Neuronal stem cell (in vitro differentiated cells): ENCODE measurements at regions not wholly inside any gene's neighbourhood (a gene's known extent, or its start where the extent isn't known, plus 50 kb on each side); places are given as distances from the start of the nearest gene placed in this dataset.

Experiments used
- DNase-seq: peaks from one replicate; pipeline ENCODE4 v3.0.0-alpha.2; 2013; ENCODE audit warnings: low spot score
- H2AFZ ChIP-seq: one replicate; pipeline ENCODE4 v1.6.1; 2013; ENCODE audit warnings: mild to moderate bottlenecking, low read length, inconsistent platforms
- H2AK5ac ChIP-seq: 2 replicates; pipeline ENCODE4 v1.6.1; 2013; ENCODE audit warnings: low read depth, mild to moderate bottlenecking, inconsistent platforms, low read length, moderate library complexity, mixed read lengths
- H2BK120ac ChIP-seq: 2 replicates; pipeline ENCODE4 v1.6.1; 2013; ENCODE audit warnings: low read depth, mild to moderate bottlenecking, inconsistent platforms, low read length, moderate library complexity, mixed read lengths
- H2BK12ac ChIP-seq: one replicate; pipeline ENCODE4 v1.6.1; 2013; ENCODE audit warnings: low read length, inconsistent platforms
- H2BK15ac ChIP-seq: 2 replicates; pipeline ENCODE4 v1.6.1; 2013; ENCODE audit warnings: mild to moderate bottlenecking, low read length, inconsistent platforms, mixed read lengths
- H2BK5ac ChIP-seq: one replicate; pipeline ENCODE4 v1.6.1; 2013; ENCODE audit warnings: inconsistent platforms, mild to moderate bottlenecking, low read length, moderate library complexity
- H3K14ac ChIP-seq: one replicate; pipeline ENCODE4 v1.6.1; 2013; ENCODE audit warnings: low read length, inconsistent platforms
- H3K18ac ChIP-seq: 2 replicates; pipeline ENCODE4 v1.6.1; 2013; ENCODE audit warnings: low read length, inconsistent platforms
- H3K23ac ChIP-seq: 2 replicates; pipeline ENCODE4 v1.6.1; 2013; ENCODE audit warnings: low read depth, mild to moderate bottlenecking, mixed read lengths, low read length, inconsistent platforms; ENCODE audit not compliant: poor library complexity
- H3K27ac ChIP-seq: replicated peaks from 3 replicates; pipeline ENCODE4 v1.5.1; 2013; ENCODE audit warnings: low read length, inconsistent platforms
- H3K27me3 ChIP-seq, 3 experiments: 2 replicates each; pipeline ENCODE4 v1.6.1; 2013; ENCODE audit warnings: low read length in 3 of 3, mild to moderate bottlenecking in 2 of 3, inconsistent platforms in 1 of 3, low read depth in 1 of 3, mixed read lengths in 1 of 3, moderate library complexity in 1 of 3; ENCODE audit not compliant: control insufficient read depth in 3 of 3, insufficient read depth in 3 of 3
- H3K36me3 ChIP-seq, 2 donors: replicated peaks in 1 of 2; 2 replicates each; pipeline ENCODE4 v1.6.1; 2013; ENCODE audit warnings: low read length in 2 of 2; ENCODE audit not compliant: control insufficient read depth in 2 of 2, insufficient read depth in 2 of 2
- H3K4ac ChIP-seq: 2 replicates; pipeline ENCODE4 v1.6.1; 2013; ENCODE audit warnings: inconsistent platforms, mild to moderate bottlenecking, low read length, moderate library complexity
- H3K4me1 ChIP-seq, 2 donors: 1 replicate in 1 of 2; 2 replicates in 1 of 2; pipeline ENCODE4 v1.6.1; 2013; ENCODE audit warnings: low read length in 2 of 2, low read depth in 1 of 2; ENCODE audit not compliant: control insufficient read depth in 2 of 2, insufficient read depth in 1 of 2
- H3K4me2 ChIP-seq: one replicate; pipeline ENCODE4 v1.6.1; 2013; ENCODE audit warnings: mild to moderate bottlenecking, low read length, inconsistent platforms; ENCODE audit not compliant: insufficient read depth, poor library complexity, severe bottlenecking
- H3K4me3 ChIP-seq, 2 donors: 2 replicates each; pipeline ENCODE4 v1.5.1; 2013; ENCODE audit warnings: low read length in 2 of 2, mild to moderate bottlenecking in 2 of 2, inconsistent platforms in 1 of 2, moderate library complexity in 1 of 2
- H3K79me1 ChIP-seq: one replicate; pipeline ENCODE4 v1.6.1; 2013; ENCODE audit warnings: low read depth, mild to moderate bottlenecking, inconsistent platforms, low read length, moderate library complexity
- H3K9ac ChIP-seq: one replicate; pipeline ENCODE4 v1.6.1; 2013; ENCODE audit warnings: mild to moderate bottlenecking, low read depth, low read length, inconsistent platforms; ENCODE audit not compliant: poor library complexity
- H3K9me3 ChIP-seq, 2 donors: replicated peaks in 1 of 2; 2 replicates each; pipeline versions ENCODE3 to v1.6.1; 2013; ENCODE audit warnings: low read length in 2 of 2, mild to moderate bottlenecking in 2 of 2, inconsistent platforms in 1 of 2, low read depth in 1 of 2, mixed read lengths in 1 of 2, moderate library complexity in 1 of 2; ENCODE audit not compliant: control insufficient read depth in 2 of 2, insufficient read depth in 1 of 2
- H4K8ac ChIP-seq: one replicate; pipeline ENCODE4 v1.6.1; 2013; ENCODE audit warnings: low read depth, mild to moderate bottlenecking, inconsistent platforms, low read length, moderate library complexity
- H4K91ac ChIP-seq: one replicate; pipeline ENCODE4 v1.6.1; 2013; ENCODE audit warnings: low read length, low read depth, mild to moderate bottlenecking, inconsistent platforms; ENCODE audit not compliant: poor library complexity
- WGBS, 2 donors: extraction: QIAGEN DNeasy Blood & Tissue Kit; methylation state at CpG; one replicate each; pipeline ENCODE4 v1.1.7; 2013; ENCODE audit warnings: missing lambda C conversion rate in 2 of 2, mixed read lengths in 1 of 2; ENCODE audit not compliant: insufficient read length in 2 of 2, insufficient replicate concordance in 1 of 2; ENCODE audit errors: extremely low coverage in 2 of 2; 5-methylcytosine and 5-hydroxymethylcytosine counted together

DNA sequence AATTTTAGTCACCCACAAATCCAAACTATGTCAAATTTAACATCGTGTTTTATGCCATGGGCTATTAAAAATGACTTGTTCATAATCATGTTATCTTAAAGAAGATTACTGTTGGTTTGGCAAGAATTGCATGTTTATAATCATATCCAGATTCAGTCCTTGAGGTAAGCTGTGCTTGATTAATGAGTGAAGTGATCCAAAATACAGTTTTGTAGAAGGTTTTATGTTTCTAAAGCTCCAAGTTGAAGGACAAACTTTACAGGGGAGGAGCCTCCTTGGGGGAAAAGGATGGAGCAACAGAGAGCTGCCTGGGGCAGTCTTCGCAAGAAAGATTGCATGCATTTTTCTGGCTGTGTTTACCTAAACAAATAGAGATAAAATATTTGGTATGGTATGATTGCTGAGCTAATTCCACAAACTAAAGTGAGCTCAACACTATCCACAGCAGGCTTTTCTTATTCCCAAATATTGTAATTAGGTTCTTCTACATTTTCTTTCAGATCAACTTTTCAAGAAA lies 189.5 kb upstream of the TYRP1 start:
- no peak overlapping the region for H2BK15ac ChIP-seq
- H4K8ac ChIP-seq: no peak overlapping the region
- H3K4ac ChIP-seq: no peak overlapping the region
- no peak overlapping the region for H3K4me3 ChIP-seq
- no peaks in the 10 kb centered on the region for H3K4me1 ChIP-seq
- no CpG with 5 or more reads among the region's 2 CpGs for WGBS, 2 donors
- no peak overlapping the region for H3K23ac ChIP-seq
- no peak overlapping the region for H2BK120ac ChIP-seq
- H3K4me2 ChIP-seq: no peak overlapping the region
- H2BK5ac ChIP-seq: no peak overlapping the region
- H3K9ac ChIP-seq: no peak overlapping the region
- no peak overlapping the region for H3K27ac ChIP-seq
- H2AK5ac ChIP-seq: no peak overlapping the region
- H4K91ac ChIP-seq: no peak overlapping the region
- no peaks in the 10 kb centered on the region for H3K27me3 ChIP-seq
- H3K18ac ChIP-seq: no peak overlapping the region
- no peak overlapping the region for H2BK12ac ChIP-seq
- H3K9me3 ChIP-seq: no peaks in the 10 kb centered on the region
- no peak overlapping the region for H2AFZ ChIP-seq
- H3K36me3 ChIP-seq: no peaks in the 10 kb centered on the region
- no peak overlapping the region for H3K14ac ChIP-seq
- no peak for DNase-seq
- no peaks in the 10 kb centered on the region for H3K79me1 ChIP-seq

DNA sequence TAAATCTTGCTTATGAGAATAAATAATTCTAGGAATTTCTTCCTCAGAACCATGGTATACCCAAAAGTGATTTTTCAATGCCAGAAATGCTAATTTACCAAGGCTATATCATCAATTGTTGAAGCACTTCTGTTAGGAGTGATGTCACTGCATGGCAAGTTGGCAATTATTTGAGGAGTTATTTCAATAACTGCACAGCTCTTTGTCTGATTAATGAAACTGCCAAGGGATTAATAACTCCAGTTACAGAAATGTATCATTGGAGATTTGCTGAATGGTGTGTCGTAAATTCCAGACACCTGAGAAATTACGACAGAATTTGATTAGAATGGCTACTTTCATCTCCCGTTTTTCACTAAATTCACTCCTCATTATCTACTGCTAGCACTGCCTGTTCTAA lies 182.6 kb upstream of the TYRP1 start:
- H3K4me2 ChIP-seq: no peak overlapping the region
- no peak overlapping the region for H2BK120ac ChIP-seq
- WGBS, 2 donors: no CpG with 5 or more reads among the region's 3 CpGs
- H3K23ac ChIP-seq: no peak overlapping the region
- no peak overlapping the region for H2BK12ac ChIP-seq
- no peaks in the 10 kb centered on the region for H3K9me3 ChIP-seq
- no peaks in the 10 kb centered on the region for H3K79me1 ChIP-seq
- no peak overlapping the region for H3K4ac ChIP-seq
- no peak overlapping the region for H4K8ac ChIP-seq
- no peaks in the 10 kb centered on the region for H3K27me3 ChIP-seq
- H3K4me1 ChIP-seq: no peaks in the 10 kb centered on the region
- H2BK5ac ChIP-seq: no peak overlapping the region
- H2AK5ac ChIP-seq: no peak overlapping the region
- H3K36me3 ChIP-seq: no peaks in the 10 kb centered on the region
- H3K27ac ChIP-seq: no peak overlapping the region
- no peak overlapping the region for H4K91ac ChIP-seq
- H3K14ac ChIP-seq: no peak overlapping the region
- H2AFZ ChIP-seq: no peak overlapping the region
- DNase-seq: no peak
- H3K18ac ChIP-seq: no peak overlapping the region
- H2BK15ac ChIP-seq: no peak overlapping the region
- H3K4me3 ChIP-seq: no peak overlapping the region
- no peak overlapping the region for H3K9ac ChIP-seq

DNA sequence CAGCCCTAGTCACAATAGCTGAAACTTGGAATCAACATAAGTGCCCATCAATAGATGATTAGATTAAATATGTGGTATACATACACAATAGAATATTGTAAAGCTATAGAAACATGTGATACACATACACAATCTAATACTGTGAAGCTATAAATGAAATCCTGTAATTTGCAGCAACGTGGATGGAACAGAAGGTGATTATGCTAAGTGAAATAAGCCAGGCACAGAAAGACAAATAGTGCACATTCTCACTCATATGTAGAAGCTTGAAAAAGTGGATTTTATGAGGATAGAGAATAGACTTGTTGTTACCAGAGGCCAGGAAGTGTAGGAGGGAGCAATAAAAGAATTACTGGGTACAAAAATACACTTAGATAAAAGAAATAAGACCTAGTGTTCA lies 181.5 kb upstream of the TYRP1 start:
- Histone ChIP-seq H2BK15ac (no peak overlapping the region), H3K9me3 (no peaks in the 10 kb centered on the region), H3K4ac (no peak overlapping the region), H3K79me1 (no peaks in the 10 kb centered on the region), H4K8ac (no peak overlapping the region), H3K14ac (no peak overlapping the region), H2AK5ac (no peak overlapping the region), H2BK12ac (no peak overlapping the region), H2BK5ac (no peak overlapping the region), H3K27ac (no peak overlapping the region), H3K18ac (no peak overlapping the region), H3K27me3 (no peaks in the 10 kb centered on the region), H3K4me3 (no peak overlapping the region), H2BK120ac (no peak overlapping the region), H3K4me2 (no peak overlapping the region), H3K36me3 (no peaks in the 10 kb centered on the region), H3K4me1 (no peaks in the 10 kb centered on the region), H4K91ac (no peak overlapping the region), H3K9ac (no peak overlapping the region), H3K23ac (no peak overlapping the region), H2AFZ (no peak overlapping the region)
- no CpG with 5 or more reads among the region's 1 CpG for WGBS, 2 donors
- no peak for DNase-seq

DNA sequence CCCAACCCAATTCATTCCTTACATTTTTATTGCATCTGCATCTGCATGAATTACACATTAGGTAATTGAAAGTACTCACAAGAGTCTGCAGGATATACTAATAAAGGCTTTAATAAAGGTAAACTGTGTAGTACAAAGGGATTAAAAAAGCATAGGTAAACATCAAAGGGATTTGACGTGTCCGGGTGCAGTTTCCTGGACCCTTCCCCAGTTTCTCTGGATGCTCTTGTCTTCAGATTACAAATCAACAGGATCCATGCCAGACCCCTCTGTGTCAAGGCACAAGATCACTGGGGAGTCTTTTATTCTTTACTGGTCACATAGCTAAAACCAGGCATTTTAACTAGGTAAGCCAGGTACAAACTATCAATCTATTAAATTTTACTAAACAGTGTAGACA lies 177.2 kb upstream of the TYRP1 start:
- no peak overlapping the region for H2AK5ac ChIP-seq

More for the DNA sequence above, 177.2 kb upstream of the TYRP1 start:
- no peaks in the 10 kb centered on the region for H3K4me1 ChIP-seq
- no peaks in the 10 kb centered on the region for H3K79me1 ChIP-seq
- no peak overlapping the region for H2BK5ac ChIP-seq
- H2BK120ac ChIP-seq: no peak overlapping the region
- H2AFZ ChIP-seq: no peak overlapping the region
- no peak overlapping the region for H4K91ac ChIP-seq
- H4K8ac ChIP-seq: no peak overlapping the region
- no peak overlapping the region for H2BK15ac ChIP-seq
- no peak for DNase-seq
- no CpG with 5 or more reads among the region's 2 CpGs for WGBS, 2 donors
- H3K14ac ChIP-seq: no peak overlapping the region
- no peak overlapping the region for H3K27ac ChIP-seq
- H3K9me3 ChIP-seq: no peaks in the 10 kb centered on the region
- H3K27me3 ChIP-seq: no peaks in the 10 kb centered on the region
- H3K4me3 ChIP-seq: no peak overlapping the region
- H3K36me3 ChIP-seq: no peaks in the 10 kb centered on the region
- no peak overlapping the region for H3K9ac ChIP-seq
- no peak overlapping the region for H3K4me2 ChIP-seq
- H3K23ac ChIP-seq: no peak overlapping the region
- H3K4ac ChIP-seq: no peak overlapping the region
- H3K18ac ChIP-seq: no peak overlapping the region
- no peak overlapping the region for H2BK12ac ChIP-seq
